ENCODE measurements at regions not wholly inside any gene's neighbourhood (a gene's known extent, or its start where the extent isn't known, plus 50 kb on each side); places are given as distances from the start of the nearest gene placed in this dataset.

DNA sequence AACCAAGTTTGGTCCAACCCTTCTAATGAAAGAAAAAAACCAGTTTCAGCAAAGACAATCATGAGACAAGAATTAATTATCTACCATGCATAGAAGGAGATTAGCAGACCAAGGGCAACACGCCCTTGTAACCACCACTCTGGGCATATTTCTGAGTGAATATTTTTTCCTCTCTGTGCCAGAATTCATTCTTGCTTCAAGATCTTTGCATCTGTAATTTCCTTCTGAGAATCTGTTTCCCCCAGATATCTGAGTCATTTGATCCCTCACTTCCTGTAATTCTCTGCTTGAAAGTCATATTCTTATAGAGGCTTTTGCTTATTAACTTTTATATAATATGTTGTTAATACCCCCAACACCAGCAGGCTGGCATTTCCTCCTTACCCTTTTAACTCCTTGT is 243.7 kb downstream of the SLC16A7 start:
- no peaks in the 10 kb centered on the region for H3K9me3 ChIP-seq (ENCODE audit: low read depth)
- H3K27me3 ChIP-seq = no peaks in the 10 kb centered on the region
- no peaks in the 10 kb centered on the region for H3K36me3 ChIP-seq
- H3K27ac ChIP-seq = no peak overlapping the region
- TF ChIP-seq CTCF (IDR thresholded peaks at IDR 0.05; ENCODE audit: low read depth, low read length) = no peak
- H3K4me1 ChIP-seq (ENCODE audit: low read depth) = no peaks in the 10 kb centered on the region
- peak in 1 of 2 donors; percentile 2 for DNase-seq (ENCODE audit: low read depth in 1 of 2, low spot score in 1 of 2)
- H3K4me3 ChIP-seq = no peak overlapping the region

GRCh38 chr12:59843260-59843843 is 247.5 kb downstream of the SLC16A7 start:
- Histone ChIP-seq H3K4me1 (ENCODE audit: low read depth) (no peaks in the 10 kb centered on the region), H3K27me3 (no peaks in the 10 kb centered on the region), H3K27ac (no peak overlapping the region), H3K36me3 (no peaks in the 10 kb centered on the region), H3K4me3 (no peak overlapping the region), H3K9me3 (ENCODE audit: low read depth) (no peaks in the 10 kb centered on the region)
- TF ChIP-seq CTCF (IDR thresholded peaks at IDR 0.05; ENCODE audit: low read depth, low read length) = no peak
- DNase-seq (ENCODE audit: low read depth in 1 of 2, low spot score in 1 of 2) = no peak

DNA sequence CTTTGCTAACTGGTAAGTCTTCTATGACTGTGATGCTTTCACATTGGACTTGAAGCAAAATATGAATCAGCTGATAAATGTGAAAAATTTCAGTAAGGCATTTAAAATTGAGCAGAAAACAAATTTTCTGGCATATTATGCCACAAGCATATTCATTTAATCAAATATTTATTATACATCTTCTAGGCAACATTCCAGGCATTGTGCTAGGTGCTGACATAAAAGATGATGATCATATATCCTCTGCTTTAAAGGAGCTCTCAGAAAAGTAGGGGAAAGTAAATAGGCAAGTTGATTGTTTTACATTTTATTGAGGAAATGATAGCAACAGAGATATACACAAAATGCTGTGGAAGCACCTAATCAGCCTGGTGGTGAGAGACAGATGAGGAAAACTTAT is 248.9 kb downstream of the SLC16A7 start:
- DNase-seq (ENCODE audit: low read depth in 1 of 2, low spot score in 1 of 2) = no peak
- Histone ChIP-seq H3K4me1 (ENCODE audit: low read depth) (no peaks in the 10 kb centered on the region), H3K4me3 (no peak overlapping the region), H3K27me3 (no peaks in the 10 kb centered on the region), H3K27ac (no peak overlapping the region), H3K9me3 (ENCODE audit: low read depth) (no peaks in the 10 kb centered on the region), H3K36me3 (no peaks in the 10 kb centered on the region)
- TF ChIP-seq CTCF (IDR thresholded peaks at IDR 0.05; ENCODE audit: low read depth, low read length) = no peak

DNA sequence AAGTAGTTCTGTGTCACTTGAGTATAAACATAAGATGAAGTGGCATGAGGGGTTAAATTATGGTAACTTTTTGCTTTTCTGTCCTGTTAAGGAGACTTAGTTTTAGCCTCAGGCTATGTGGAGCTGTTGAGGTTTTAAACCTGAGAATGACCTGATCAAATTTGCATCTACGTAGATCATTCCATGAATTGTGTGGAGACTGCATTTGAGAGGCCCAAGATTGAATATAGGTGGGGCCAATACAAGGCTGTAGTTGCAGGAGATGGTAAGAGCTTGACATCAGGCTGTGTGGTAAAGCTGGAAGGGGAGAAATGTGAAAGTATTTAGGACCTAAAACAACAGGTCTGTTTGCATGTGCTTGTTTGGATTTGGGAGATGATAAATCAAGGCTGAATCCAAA is 249.5 kb downstream of the SLC16A7 start:
- no peaks in the 10 kb centered on the region for H3K4me1 ChIP-seq (ENCODE audit: low read depth)
- no peaks in the 10 kb centered on the region for H3K36me3 ChIP-seq
- no peak overlapping the region for H3K4me3 ChIP-seq
- no peaks in the 10 kb centered on the region for H3K9me3 ChIP-seq (ENCODE audit: low read depth)
- DNase-seq (ENCODE audit: low read depth in 1 of 2, low spot score in 1 of 2) = no peak
- TF ChIP-seq CTCF (IDR thresholded peaks at IDR 0.05; ENCODE audit: low read depth, low read length) = no peak
- H3K27ac ChIP-seq = no peak overlapping the region
- no peaks in the 10 kb centered on the region for H3K27me3 ChIP-seq

DNA sequence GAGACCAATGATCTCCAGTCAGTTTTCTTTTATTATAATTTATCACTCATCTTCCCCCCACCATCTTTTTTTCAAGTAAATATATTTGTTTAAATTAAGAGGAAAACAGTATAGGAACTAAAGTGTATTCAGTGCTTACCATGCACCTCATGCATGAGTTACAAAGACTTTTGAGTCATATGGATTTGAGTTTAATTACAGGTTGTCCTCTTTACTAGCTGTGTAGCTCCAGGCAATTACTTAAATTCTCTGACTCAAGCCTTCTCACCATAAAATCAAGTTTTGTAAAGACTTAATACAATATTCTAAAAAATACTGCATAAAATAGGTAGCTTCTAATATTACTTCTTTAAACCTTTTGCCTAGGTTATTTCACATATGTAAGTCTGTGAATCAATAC is 251.3 kb downstream of the SLC16A7 start:
- DNase-seq (ENCODE audit: low read depth in 1 of 2, low spot score in 1 of 2) = no peak
- no peak for TF ChIP-seq CTCF (IDR thresholded peaks at IDR 0.05; ENCODE audit: low read depth, low read length)
- no peaks in the 10 kb centered on the region for H3K4me1 ChIP-seq (ENCODE audit: low read depth)
- H3K9me3 ChIP-seq (ENCODE audit: low read depth) = no peaks in the 10 kb centered on the region
- no peaks in the 10 kb centered on the region for H3K27me3 ChIP-seq
- no peak overlapping the region for H3K27ac ChIP-seq
- no peak overlapping the region for H3K4me3 ChIP-seq
- H3K36me3 ChIP-seq = no peaks in the 10 kb centered on the region

GRCh38 chr12:59850268-59850667 is 254.4 kb downstream of the SLC16A7 start:
- Histone ChIP-seq H3K4me3 (no peak overlapping the region), H3K27me3 (no peaks in the 10 kb centered on the region), H3K4me1 (ENCODE audit: low read depth) (no peaks in the 10 kb centered on the region), H3K36me3 (no peaks in the 10 kb centered on the region), H3K27ac (no peak overlapping the region), H3K9me3 (ENCODE audit: low read depth) (no peaks in the 10 kb centered on the region)
- TF ChIP-seq CTCF (IDR thresholded peaks at IDR 0.05; ENCODE audit: low read depth, low read length) = no peak
- DNase-seq (ENCODE audit: low read depth in 1 of 2, low spot score in 1 of 2) = no peak
